ENCODE measurements at regions not wholly inside any gene's neighbourhood (a gene's known extent, or its start where the extent isn't known, plus 50 kb on each side); places are given as distances from the start of the nearest gene placed in this dataset.

DNA sequence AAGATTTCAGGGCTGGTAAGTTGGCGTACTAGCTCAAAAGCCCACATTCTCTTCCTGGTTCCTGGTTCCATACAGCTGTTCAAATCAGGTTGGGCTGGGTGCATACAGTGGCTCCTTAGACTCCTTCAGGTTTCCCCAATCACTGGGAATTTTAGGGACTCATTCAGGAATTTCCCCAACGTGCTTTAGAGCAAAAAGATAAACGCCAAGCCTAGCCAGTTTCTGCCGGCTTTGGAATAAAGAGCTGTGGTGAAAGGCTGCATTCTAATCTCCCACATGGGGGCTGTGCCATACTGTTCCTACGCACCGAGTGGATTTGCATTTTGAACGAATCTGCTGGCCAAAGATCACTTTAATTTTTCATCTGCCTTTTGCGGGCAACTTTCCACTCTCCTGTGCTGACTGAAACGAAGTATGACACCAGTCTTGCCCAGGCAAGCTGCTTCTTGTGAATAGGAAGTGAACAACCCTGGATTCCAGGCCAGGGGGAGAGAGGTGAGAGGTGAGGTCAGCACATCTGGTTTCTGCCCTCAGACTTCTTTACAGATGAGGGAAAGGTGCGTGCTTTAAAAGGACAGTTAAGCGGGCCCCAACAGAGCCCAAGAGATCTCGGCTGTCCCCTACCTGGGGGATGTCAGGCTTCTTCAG is 184.2 kb upstream of the PDZRN3 start:
- Histone ChIP-seq H3K36me3 (ENCODE audit: control insufficient read depth in 3 of 3, insufficient read depth in 3 of 3, low read length in 3 of 3) (no peaks in the 10 kb centered on the region), H3K4me3 (ENCODE audit: low read length in 3 of 3) (no peak overlapping the region), H3K27me3 (ENCODE audit: control insufficient read depth in 3 of 3, insufficient read depth in 3 of 3, low read length in 3 of 3) (no peaks in the 10 kb centered on the region), H3K4me1 (ENCODE audit: control insufficient read depth in 3 of 3, insufficient read depth in 3 of 3, low read length in 3 of 3) (peaks cover 0 to 4% (median 4%) of the 10 kb centered on the region in 3 donors), H3K27ac (ENCODE audit: low read depth, low read length) (no peak overlapping the region), H3K9me3 (ENCODE audit: control insufficient read depth in 3 of 3, low read length in 3 of 3) (no peaks in the 10 kb centered on the region), H3K9ac (ENCODE audit: low read depth in 1 of 3, low read length in 3 of 3) (no peak overlapping the region)

DNA sequence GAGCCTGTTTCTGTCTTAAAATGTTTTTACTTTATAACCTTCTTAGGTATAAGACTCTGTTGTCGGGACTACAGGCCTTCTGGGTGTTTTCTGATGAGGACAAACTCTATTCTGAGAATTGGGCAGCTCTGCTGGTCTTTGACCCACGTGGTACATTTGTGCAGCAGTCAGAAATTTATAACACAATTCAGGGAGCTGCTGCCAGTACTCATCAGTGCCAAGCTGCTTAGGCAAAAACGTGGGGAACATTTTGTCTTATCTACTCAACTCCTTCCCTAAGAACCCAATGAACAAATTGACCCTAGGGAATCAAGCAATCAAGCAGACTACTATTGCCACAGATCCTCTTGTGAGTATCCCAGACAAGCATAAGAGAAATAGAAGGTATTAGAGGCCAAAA is 180.7 kb upstream of the PDZRN3 start:
- Histone ChIP-seq H3K9me3 (ENCODE audit: control insufficient read depth in 3 of 3, low read length in 3 of 3) (no peaks in the 10 kb centered on the region), H3K27ac (ENCODE audit: low read depth, low read length) (peak overlapping the region; percentile 51), H3K9ac (ENCODE audit: low read depth in 1 of 3, low read length in 3 of 3) (no peak overlapping the region)

DNA sequence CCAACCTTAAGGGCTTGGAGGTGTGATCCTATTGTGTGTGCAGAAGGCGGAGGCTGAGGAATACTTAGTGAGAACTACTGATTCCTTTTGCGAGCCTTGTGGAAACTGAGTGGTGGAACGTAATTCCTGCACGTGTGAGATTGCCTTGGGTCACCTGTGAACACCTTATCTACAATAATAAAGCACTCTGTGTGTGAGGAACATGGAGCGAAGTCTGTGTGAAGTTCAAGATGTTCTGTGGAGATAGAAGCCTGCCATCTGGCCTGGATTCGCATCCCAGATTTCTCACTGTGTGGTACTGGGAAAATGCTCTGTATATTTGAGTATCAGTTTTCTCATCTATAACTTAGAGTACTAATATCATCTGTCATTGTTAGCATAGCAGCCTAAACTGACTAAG is 179.5 kb upstream of the PDZRN3 start:
- no peaks in the 10 kb centered on the region for H3K9me3 ChIP-seq (ENCODE audit: control insufficient read depth in 3 of 3, low read length in 3 of 3)
- H3K27ac ChIP-seq (ENCODE audit: low read depth, low read length), result no peak overlapping the region
- H3K4me3 ChIP-seq (ENCODE audit: low read length in 3 of 3), result no peak overlapping the region
- H3K27me3 ChIP-seq (ENCODE audit: control insufficient read depth in 3 of 3, insufficient read depth in 3 of 3, low read length in 3 of 3), result no peaks in the 10 kb centered on the region
- peaks cover 0 to 4% (median 4%) of the 10 kb centered on the region in 3 donors for H3K4me1 ChIP-seq (ENCODE audit: control insufficient read depth in 3 of 3, insufficient read depth in 3 of 3, low read length in 3 of 3)
- no peak overlapping the region for H3K9ac ChIP-seq (ENCODE audit: low read depth in 1 of 3, low read length in 3 of 3)
- no peaks in the 10 kb centered on the region for H3K36me3 ChIP-seq (ENCODE audit: control insufficient read depth in 3 of 3, insufficient read depth in 3 of 3, low read length in 3 of 3)

More for the DNA sequence above, 180.7 kb upstream of the PDZRN3 start:
- H3K4me3 ChIP-seq (ENCODE audit: low read length in 3 of 3), result no peak overlapping the region
- no peaks in the 10 kb centered on the region for H3K27me3 ChIP-seq (ENCODE audit: control insufficient read depth in 3 of 3, insufficient read depth in 3 of 3, low read length in 3 of 3)
- H3K36me3 ChIP-seq (ENCODE audit: control insufficient read depth in 3 of 3, insufficient read depth in 3 of 3, low read length in 3 of 3), result no peaks in the 10 kb centered on the region
- H3K4me1 ChIP-seq (ENCODE audit: control insufficient read depth in 3 of 3, insufficient read depth in 3 of 3, low read length in 3 of 3), result peaks cover 0 to 4% (median 4%) of the 10 kb centered on the region in 3 donors

DNA sequence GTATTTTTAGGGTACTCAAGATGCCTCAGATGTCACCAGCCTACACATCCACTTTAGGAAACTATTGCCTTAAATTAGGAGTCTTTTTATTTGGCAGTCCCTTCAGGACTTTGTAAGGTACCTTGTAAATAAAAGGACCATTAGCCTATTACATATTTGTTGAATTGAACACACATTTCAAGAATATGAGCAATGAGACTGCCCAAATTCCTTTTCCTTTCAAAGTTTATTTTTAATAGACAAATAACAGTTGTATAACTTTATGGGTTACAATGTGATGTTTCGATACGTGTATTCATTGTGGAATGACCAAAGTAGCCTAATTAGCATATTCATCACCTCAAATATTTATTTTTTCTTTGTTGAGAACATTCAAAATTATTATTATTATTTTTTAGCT is 176.7 kb upstream of the PDZRN3 start:
- Histone ChIP-seq H3K27ac (ENCODE audit: low read depth, low read length) (no peak overlapping the region), H3K9ac (ENCODE audit: low read depth in 1 of 3, low read length in 3 of 3) (no peak overlapping the region), H3K4me3 (ENCODE audit: low read length in 3 of 3) (no peak overlapping the region), H3K4me1 (ENCODE audit: control insufficient read depth in 3 of 3, insufficient read depth in 3 of 3, low read length in 3 of 3) (peaks cover 0 to 4% (median 4%) of the 10 kb centered on the region in 3 donors), H3K36me3 (ENCODE audit: control insufficient read depth in 3 of 3, insufficient read depth in 3 of 3, low read length in 3 of 3) (no peaks in the 10 kb centered on the region), H3K9me3 (ENCODE audit: control insufficient read depth in 3 of 3, low read length in 3 of 3) (no peaks in the 10 kb centered on the region), H3K27me3 (ENCODE audit: control insufficient read depth in 3 of 3, insufficient read depth in 3 of 3, low read length in 3 of 3) (no peaks in the 10 kb centered on the region)

DNA sequence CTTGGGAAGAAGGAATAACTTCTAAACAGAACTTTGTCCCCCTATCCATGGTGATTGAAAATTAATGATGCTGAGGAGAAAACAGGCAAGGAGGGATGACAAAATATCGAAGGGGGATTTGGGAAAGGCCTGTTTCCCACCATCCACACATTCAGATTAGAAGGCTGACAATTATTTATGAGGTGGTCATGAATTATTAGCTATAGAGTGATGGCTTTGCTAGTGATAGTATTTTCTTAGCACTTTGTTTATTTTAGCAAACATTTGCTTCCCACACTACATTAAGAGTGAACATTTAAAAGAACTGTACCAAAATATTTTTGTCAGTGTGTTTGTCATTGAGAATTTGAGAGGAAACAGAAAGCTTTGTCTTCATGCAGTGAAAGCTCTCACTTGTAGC is 172.6 kb upstream of the PDZRN3 start:
- Histone ChIP-seq H3K9me3 (ENCODE audit: control insufficient read depth in 3 of 3, low read length in 3 of 3) (no peaks in the 10 kb centered on the region), H3K4me1 (ENCODE audit: control insufficient read depth in 3 of 3, insufficient read depth in 3 of 3, low read length in 3 of 3) (peaks cover 0 to 3% (median 0%) of the 10 kb centered on the region in 3 donors), H3K27ac (ENCODE audit: low read depth, low read length) (no peak overlapping the region), H3K4me3 (ENCODE audit: low read length in 3 of 3) (no peak overlapping the region), H3K27me3 (ENCODE audit: control insufficient read depth in 3 of 3, insufficient read depth in 3 of 3, low read length in 3 of 3) (no peaks in the 10 kb centered on the region), H3K36me3 (ENCODE audit: control insufficient read depth in 3 of 3, insufficient read depth in 3 of 3, low read length in 3 of 3) (no peaks in the 10 kb centered on the region), H3K9ac (ENCODE audit: low read depth in 1 of 3, low read length in 3 of 3) (no peak overlapping the region)

DNA sequence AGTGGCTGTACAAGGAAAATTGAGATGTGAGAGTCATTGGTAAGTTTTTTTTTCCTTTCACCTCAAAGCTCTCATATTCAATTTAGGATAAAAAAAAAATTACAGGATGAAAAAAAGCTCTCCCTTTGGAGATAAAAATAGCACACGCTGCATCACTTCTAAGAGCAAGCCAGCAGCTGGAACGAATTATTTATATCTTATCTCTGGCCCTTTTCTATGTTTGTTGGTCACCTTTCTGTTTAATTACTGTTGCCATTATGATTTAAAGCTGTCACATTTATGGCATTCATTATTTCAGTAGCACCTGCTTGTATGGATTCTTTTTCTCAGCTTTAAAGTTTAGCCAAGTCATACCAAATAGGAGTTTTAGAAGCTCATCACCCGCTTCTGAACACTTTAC is 171.6 kb upstream of the PDZRN3 start:
- no peak overlapping the region for H3K9ac ChIP-seq (ENCODE audit: low read depth in 1 of 3, low read length in 3 of 3)
- H3K9me3 ChIP-seq (ENCODE audit: control insufficient read depth in 3 of 3, low read length in 3 of 3), result no peaks in the 10 kb centered on the region
- H3K4me3 ChIP-seq (ENCODE audit: low read length in 3 of 3), result no peak overlapping the region
- H3K27ac ChIP-seq (ENCODE audit: low read depth, low read length), result no peak overlapping the region
- H3K36me3 ChIP-seq (ENCODE audit: control insufficient read depth in 3 of 3, insufficient read depth in 3 of 3, low read length in 3 of 3), result no peaks in the 10 kb centered on the region
- H3K4me1 ChIP-seq (ENCODE audit: control insufficient read depth in 3 of 3, insufficient read depth in 3 of 3, low read length in 3 of 3), result peaks cover 0 to 3% (median 0%) of the 10 kb centered on the region in 3 donors
- no peaks in the 10 kb centered on the region for H3K27me3 ChIP-seq (ENCODE audit: control insufficient read depth in 3 of 3, insufficient read depth in 3 of 3, low read length in 3 of 3)

DNA sequence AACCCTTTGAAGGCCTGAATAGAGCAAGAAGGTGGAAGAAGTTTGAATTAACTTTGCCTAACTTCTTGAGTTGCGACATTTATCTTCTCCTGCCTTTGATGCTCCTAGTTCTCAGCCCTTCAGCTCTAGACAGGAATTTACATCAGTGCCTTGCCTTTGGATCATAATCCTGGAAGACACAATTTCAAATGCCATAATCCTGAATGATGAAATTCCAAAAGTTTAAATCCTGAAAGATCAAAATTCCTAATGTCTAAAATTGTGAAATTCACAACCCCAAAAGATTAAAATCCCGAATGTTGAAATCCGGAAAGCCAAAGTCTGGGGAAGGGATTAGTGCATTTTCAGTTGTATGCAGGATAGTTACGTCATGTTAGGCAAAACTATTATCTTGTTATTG is 166.6 kb upstream of the PDZRN3 start:
- H3K9ac ChIP-seq (ENCODE audit: low read depth in 1 of 3, low read length in 3 of 3), result no peak overlapping the region
- no peaks in the 10 kb centered on the region for H3K27me3 ChIP-seq (ENCODE audit: control insufficient read depth in 3 of 3, insufficient read depth in 3 of 3, low read length in 3 of 3)
- H3K4me1 ChIP-seq (ENCODE audit: control insufficient read depth in 3 of 3, insufficient read depth in 3 of 3, low read length in 3 of 3), result peaks cover 0 to 5% (median 3%) of the 10 kb centered on the region in 3 donors
- no peaks in the 10 kb centered on the region for H3K36me3 ChIP-seq (ENCODE audit: control insufficient read depth in 3 of 3, insufficient read depth in 3 of 3, low read length in 3 of 3)
- no peaks in the 10 kb centered on the region for H3K9me3 ChIP-seq (ENCODE audit: control insufficient read depth in 3 of 3, low read length in 3 of 3)
- H3K27ac ChIP-seq (ENCODE audit: low read depth, low read length), result no peak overlapping the region
- H3K4me3 ChIP-seq (ENCODE audit: low read length in 3 of 3), result no peak overlapping the region

DNA sequence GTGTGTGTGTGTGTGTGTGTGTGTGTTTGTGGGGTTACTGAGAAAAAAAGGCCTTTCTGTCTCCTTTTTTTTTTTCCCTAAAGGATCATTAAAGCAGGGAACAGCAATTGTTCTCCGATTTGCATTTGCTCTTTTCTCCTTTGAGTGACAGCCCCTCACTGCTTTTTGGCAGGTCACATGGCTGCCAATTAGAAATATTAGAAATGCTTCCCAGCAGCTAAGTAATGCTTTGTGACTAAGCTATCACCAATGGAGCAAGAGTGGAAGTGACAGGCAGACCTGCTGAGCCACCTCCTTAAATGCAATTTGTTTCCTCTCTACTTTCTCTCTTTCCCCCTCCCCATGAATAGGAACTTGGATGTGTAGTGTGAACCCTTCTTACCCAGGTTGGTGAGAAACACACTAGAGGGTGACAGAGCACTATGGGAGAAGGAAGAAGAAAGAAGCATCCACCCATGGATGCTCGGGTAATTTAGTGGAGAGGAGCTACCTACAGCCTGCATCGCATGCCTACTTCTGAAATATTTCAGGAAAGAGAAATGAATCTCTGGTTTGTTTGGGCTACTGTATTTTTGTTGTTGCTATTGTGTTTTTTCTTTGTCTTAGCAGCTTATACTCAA is 165.2 kb upstream of the PDZRN3 start:
- Histone ChIP-seq H3K9ac (ENCODE audit: low read depth in 1 of 3, low read length in 3 of 3) (no peak overlapping the region), H3K36me3 (ENCODE audit: control insufficient read depth in 3 of 3, insufficient read depth in 3 of 3, low read length in 3 of 3) (no peaks in the 10 kb centered on the region)

DNA sequence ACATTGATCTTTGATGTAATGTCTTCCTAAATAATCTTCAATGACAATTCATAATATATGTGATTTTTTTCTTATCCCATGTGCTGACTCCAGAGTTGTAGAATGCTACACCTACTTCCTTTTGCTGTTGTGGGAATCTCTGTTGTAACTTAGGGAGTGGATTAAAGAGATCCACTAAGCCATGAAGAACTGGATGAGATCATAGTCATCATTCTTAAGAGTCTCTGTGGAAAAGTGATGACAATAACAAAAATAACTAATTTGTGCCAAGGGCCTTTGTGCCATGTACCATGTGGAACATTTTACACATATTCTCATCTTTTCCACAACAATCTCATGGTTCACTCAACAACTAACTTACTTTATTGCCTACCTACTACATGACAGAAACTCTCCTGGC is 162.9 kb upstream of the PDZRN3 start:
- Histone ChIP-seq H3K4me3 (ENCODE audit: low read length in 3 of 3) (no peak overlapping the region), H3K27ac (ENCODE audit: low read depth, low read length) (no peak overlapping the region), H3K9me3 (ENCODE audit: control insufficient read depth in 3 of 3, low read length in 3 of 3) (no peaks in the 10 kb centered on the region), H3K4me1 (ENCODE audit: control insufficient read depth in 3 of 3, insufficient read depth in 3 of 3, low read length in 3 of 3) (peaks cover 0 to 9% (median 0%) of the 10 kb centered on the region in 3 donors), H3K27me3 (ENCODE audit: control insufficient read depth in 3 of 3, insufficient read depth in 3 of 3, low read length in 3 of 3) (no peaks in the 10 kb centered on the region), H3K9ac (ENCODE audit: low read depth in 1 of 3, low read length in 3 of 3) (no peak overlapping the region), H3K36me3 (ENCODE audit: control insufficient read depth in 3 of 3, insufficient read depth in 3 of 3, low read length in 3 of 3) (no peaks in the 10 kb centered on the region)

More for the DNA sequence above, 165.2 kb upstream of the PDZRN3 start:
- Histone ChIP-seq H3K4me3 (ENCODE audit: low read length in 3 of 3) (no peak overlapping the region), H3K9me3 (ENCODE audit: control insufficient read depth in 3 of 3, low read length in 3 of 3) (no peaks in the 10 kb centered on the region), H3K4me1 (ENCODE audit: control insufficient read depth in 3 of 3, insufficient read depth in 3 of 3, low read length in 3 of 3) (peaks cover 0 to 9% (median 0%) of the 10 kb centered on the region in 3 donors), H3K27ac (ENCODE audit: low read depth, low read length) (no peak overlapping the region), H3K27me3 (ENCODE audit: control insufficient read depth in 3 of 3, insufficient read depth in 3 of 3, low read length in 3 of 3) (no peaks in the 10 kb centered on the region)

DNA sequence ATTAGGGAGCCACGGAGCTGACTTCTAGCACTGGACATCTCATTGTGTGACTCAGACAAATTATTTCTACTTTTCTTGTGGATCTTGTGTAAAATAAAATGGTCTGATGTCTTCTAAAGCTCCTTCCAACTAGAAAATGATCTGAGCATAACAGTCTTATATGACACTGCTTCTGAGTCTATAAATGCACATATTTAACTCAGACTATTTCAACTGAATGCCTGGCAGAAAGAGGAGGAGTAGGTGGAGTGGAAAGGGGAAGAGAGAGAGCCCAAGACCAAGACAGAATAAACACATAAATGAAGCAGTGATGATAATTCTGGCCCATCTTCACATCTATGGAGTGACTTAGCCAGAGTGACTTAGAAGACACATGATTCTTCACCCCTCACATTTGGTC is 162.3 kb upstream of the PDZRN3 start:
- Histone ChIP-seq H3K9ac (ENCODE audit: low read depth in 1 of 3, low read length in 3 of 3) (no peak overlapping the region), H3K27me3 (ENCODE audit: control insufficient read depth in 3 of 3, insufficient read depth in 3 of 3, low read length in 3 of 3) (no peaks in the 10 kb centered on the region), H3K4me3 (ENCODE audit: low read length in 3 of 3) (no peak overlapping the region), H3K27ac (ENCODE audit: low read depth, low read length) (no peak overlapping the region), H3K9me3 (ENCODE audit: control insufficient read depth in 3 of 3, low read length in 3 of 3) (no peaks in the 10 kb centered on the region), H3K36me3 (ENCODE audit: control insufficient read depth in 3 of 3, insufficient read depth in 3 of 3, low read length in 3 of 3) (no peaks in the 10 kb centered on the region), H3K4me1 (ENCODE audit: control insufficient read depth in 3 of 3, insufficient read depth in 3 of 3, low read length in 3 of 3) (peaks cover 0 to 9% (median 0%) of the 10 kb centered on the region in 3 donors)

Data from skeletal muscle tissue (tissue), 3 donors.